GM18499 (cell line): ENCODE measurements at regions not wholly inside any gene's neighbourhood (a gene's known extent, or its start where the extent isn't known, plus 50 kb on each side); places are given as distances from the start of the nearest gene placed in this dataset.
"Not testable (repeated sequence)": the region's sequence is repeated elsewhere in the genome, so short reads cannot be mapped to it uniquely, and the experiment has no call there.

Experiments
- ATAC-seq: cut with Tn5 transposase; IDR thresholded peaks from one replicate; pipeline ENCODE4 v1.9.1; 2021; ENCODE audit warnings: moderate number of reproducible peaks; ENCODE audit not compliant: insufficient read depth, unreplicated experiment

DNA sequence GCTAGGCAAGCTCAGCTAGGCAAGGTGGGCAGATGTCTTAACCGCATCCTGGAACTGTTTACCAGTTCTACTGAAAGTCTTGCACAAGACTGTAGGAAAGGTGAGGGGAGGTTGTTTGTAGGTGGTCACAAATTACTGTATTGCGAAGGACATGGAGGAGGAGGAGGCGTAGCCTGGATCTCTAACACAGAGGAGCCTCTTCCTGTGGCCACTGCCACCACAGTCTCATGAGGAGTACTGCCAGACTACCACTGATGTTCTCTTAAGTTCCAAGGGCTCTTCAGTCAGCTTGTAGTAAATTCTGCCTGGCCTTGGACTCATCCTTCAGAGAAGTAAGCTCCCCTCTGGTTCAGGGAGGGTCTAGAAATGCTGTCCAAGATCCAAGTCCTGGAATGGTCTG lies 258.6 kb downstream of the FAT4 start:
- ATAC-seq = no peak

DNA sequence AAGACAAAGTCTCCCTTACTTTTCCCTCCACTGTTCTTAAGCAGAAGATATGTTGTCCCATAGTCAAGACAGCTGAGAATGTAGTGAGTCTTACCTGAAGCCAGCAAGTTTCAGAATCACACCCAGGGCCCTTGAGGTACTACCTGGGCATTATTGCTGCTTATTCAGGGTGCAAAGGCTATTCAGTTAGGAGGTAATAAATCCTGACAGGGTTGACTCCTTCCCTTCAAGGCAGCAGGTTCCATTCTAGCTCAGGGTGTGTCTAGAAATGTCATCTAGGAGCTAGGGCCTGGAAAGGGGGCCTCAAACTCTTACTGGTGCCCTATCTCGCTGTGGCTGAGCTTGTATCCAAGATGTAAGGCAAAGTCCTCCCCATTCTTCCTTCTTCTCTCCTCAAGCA lies 259.0 kb downstream of the FAT4 start:
- ATAC-seq = no peak

DNA sequence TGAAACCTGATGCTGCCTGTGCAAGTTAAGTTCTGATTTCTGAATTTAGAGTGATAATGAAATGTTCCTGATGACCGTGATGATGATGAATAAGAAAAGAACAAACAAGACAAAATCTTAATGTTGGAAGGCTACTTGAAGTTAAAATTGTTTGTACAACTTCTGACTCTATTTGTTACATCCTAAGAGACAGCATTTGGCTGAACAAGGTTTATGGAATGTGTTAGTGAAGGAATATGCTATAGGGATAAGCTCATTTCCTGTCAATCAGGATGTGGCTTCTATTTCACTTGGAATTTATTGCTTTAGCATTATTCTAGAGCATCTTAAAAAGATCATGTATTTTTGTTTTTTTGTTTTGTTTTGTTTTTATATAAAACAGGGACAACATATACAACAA lies 267.5 kb downstream of the FAT4 start:
- ATAC-seq = no peak

DNA sequence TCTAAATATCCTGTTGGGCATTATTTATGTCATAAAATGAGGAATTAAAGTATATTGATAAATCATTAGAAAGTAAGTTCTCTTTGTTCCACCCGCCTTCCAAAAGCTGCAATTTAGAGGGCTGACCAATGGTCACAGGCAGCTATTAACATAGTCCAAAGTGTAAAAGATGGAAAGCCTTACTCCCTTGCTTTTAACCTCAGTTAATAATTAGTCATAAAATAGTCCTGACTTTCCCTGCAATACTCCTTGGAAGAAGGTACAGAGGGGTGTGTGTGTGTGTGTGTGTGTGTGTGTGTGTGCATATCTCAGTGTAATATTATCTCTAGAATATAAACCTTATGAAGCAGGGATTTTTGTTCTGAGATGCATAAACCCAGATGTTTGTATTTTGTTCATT lies 275.4 kb downstream of the FAT4 start:
- ATAC-seq = no peak

DNA sequence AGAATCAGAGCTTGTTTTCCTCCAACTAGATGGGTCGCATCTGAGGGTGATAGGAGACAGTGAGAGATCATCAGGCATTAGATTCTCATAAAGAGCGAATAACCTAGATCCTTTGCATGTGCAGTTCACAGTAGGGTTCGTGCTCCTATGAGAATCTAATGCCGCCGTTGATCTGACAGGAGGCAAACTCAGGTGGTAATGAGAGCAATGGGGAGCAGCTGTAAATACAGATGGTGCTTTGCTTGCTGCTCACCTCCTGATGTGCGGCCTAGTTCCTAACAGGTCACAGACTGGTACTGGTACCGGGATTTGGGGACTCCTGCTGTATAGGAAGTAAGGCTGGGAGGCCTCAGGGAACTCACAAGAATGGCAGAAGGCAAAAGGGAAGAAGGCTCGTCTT lies 276.5 kb downstream of the FAT4 start:
- no peak for ATAC-seq

DNA sequence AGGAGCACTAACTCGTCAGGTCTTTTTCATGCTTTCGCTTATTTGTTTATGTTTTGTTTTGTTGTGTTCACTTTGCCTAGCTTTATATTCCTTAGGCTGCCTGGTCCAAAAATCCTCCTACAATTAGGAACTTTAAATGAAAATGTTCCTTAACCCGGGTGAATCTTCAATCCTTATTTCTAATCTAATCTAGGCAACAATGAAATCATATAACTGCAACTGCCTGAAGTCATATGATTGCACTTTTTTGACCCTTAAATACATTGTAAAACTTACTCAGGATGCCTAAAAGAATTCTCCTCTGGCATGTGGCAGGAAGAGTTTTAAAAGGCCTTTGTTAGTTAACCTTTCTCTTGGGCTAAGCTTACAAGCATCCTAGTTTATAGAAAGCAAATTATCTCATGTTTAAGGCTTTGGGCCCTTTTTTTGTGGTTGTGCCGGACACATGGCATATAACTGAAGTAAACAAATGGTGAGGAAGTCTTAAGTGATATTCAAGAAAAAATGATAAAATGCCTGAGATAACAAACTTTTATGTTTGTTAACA lies 279.4 kb downstream of the FAT4 start:
- no peak for ATAC-seq

DNA sequence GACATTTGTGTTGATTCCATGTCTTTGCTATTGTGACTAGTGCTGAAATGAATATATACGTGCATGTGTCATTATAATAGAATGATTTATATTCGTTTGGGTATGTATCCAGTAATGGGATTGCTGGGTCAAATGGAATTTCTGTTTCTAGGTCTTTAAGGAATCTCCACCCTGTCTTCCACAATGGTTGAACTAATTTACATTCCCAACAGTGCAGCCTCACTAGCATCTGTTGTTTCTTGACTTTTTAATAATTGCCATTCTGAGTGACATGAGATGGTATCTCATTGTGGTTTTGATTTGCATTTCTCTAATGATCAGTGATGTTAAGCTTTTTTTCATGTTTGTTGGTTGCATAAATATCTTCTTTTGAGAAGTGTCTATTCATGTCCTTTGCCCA lies 291.2 kb downstream of the FAT4 start:
- not testable (repeated sequence) for ATAC-seq

DNA sequence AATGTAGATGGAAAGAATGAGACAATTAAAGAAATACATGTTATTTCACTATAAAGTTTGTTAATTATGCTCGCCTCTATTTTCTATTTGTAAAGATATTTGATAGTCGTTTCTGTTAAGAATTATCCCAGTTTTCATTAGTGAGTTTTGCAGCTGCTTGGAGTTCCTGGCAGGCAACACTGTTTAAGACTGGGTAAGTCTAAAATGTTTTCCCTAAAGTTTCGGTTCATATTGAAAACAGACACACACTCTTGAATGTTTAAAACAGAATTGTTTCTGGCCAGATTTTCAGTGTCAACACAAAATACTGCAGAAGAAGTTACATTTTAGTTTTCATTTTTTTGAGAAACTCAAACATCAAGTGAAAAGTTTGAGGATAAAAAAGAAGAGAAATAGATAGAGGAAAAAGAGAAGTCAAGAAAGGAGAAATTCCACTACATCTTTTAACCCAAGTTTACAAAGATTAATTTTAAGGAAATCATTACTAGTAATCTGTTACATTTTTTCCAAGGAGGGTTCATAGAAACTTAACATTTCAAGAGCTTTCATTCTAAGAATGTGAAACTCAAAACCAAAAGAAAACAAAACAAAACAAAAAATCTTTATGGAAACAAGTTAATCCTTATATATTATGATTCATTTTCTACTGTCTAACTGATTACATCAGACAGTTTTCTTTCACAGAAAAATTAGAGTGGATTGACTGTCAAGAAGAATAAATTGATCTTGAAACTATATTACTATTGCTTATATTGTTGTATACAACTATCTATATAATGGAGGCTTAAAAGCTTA lies 305.5 kb downstream of the FAT4 start:
- ATAC-seq = no peak

DNA sequence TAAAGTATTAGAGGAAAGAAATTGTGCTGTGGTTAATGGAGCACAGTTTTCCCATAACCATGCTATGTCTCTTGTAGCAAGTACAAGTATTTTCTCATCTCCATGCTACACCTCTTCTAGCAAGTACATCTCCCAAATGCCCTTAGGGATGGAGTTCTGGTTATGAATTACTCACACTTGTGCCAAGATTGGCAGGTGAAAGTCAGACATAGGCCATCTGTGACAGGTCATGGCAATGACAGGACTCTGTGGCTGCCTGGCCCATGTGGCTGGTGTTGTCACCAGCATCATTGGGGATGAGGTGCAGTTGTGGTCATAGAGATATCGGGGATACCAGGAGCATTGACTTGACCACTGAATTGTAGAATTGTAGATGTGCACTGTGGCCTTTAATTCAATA lies 310.2 kb downstream of the FAT4 start:
- ATAC-seq = no peak

DNA sequence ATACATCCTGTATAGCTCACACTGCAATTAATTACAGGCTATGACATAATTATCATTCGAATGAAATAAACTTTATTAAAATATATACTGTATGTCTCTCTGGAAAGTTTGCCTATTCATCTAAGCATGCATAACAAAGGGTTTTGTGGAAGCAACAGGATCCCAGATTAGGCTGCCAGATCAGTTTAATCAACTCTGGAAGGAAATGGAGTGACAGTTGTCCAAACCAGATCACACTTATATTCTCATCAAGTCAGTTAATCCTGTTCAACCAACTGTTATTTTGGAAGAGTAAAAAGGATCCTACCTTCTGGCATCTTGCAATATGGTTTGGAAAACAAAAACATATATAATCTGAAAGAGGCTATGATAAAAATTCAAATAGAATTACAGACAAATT lies 312.2 kb downstream of the FAT4 start:
- ATAC-seq = no peak

DNA sequence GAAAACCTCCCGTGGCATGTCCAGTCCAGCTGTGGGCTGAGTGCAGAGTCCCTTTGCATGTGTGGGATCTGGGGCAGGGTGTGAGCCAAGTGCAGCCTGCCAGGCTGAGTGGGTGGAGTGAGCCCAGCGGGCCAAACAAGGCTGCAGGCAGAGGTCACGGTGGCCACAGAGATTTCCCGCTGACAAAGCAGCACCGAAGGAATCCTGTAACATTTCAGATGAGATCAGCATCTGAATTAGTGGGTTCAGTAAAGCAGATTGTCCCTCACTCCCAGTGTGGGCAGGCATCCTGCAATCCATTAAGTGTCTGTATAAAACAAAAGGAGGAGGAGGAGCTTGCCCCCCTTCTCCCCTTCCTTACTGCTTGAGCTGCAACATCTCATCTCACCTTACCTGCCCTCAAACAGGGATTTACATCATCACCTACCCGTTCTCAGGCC lies 324.4 kb downstream of the FAT4 start:
- no peak for ATAC-seq

DNA sequence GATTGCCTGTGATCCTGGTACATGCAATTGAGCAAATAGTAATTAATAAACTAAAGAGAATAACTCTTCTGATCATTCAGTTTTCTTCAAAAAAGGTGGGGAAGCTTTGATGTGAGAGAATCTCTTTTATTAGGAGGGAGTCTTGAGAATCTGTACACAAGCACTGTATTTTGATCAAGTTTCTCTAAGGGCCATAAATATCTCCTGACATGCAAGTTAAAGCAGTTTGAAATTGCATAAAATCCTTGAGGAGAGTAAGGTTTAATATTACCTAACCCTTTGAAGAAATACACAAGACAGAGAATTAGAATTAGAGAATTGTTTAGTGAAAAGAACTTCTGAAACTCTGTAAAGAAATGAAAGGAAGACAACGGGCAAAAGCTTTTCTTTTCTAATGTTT lies 326.9 kb downstream of the FAT4 start:
- no peak for ATAC-seq

DNA sequence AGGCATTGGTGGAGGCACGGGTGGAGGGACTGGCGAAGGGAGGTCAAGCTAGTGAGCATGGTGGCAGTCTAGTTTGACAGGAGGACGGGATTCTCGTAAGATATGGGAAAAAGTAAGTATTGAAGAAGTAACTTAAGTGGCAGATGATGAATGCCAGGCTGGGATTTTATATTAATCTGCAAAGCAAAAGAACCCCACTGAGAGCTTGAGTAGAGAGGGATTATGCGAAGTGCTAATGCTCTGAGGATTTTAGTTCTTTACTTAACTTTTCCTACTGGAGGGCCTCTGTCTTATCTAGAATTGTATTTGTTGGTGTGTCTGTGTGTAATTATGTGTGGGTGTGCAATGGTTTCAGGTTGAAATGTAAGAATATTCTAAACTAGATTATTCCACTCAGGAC lies 327.9 kb downstream of the FAT4 start:
- ATAC-seq = no peak

DNA sequence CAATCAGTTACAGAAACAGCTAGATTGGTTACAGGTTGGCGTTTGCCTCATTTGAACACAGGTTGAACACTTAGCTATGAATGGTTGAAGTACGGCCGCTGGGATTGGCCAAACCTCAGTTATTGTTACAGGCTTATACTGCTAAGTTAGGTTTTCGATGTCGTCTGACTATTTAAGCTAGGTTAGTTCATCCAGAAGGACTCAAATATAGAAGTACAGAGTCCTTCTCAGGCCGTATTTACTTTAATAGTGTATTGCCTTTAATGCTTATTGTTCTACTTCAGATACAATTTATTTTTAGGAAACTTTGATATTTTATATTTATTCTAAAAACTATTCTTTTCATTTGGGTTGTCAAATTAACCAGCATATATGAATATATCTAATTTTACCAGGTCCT lies 334.7 kb downstream of the FAT4 start:
- no peak for ATAC-seq

DNA sequence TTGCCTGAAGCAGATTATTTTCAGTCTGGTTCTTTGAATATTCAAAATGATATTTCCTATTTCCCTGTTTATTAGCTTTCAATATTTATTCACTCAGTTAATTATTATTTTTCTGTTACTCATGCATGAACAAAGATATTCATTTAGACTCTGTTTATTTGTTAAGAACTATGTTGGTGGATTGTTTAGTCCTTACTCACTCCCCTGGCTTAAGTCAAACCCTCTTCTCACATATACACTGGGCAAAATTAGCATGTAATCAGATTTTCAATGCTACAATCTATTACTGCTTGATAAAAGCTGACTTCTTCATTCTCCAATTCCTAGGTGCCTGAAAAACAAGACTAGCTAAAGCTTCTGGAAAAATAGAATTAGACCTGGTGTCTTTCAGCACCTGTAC lies 335.8 kb downstream of the FAT4 start:
- no peak for ATAC-seq

DNA sequence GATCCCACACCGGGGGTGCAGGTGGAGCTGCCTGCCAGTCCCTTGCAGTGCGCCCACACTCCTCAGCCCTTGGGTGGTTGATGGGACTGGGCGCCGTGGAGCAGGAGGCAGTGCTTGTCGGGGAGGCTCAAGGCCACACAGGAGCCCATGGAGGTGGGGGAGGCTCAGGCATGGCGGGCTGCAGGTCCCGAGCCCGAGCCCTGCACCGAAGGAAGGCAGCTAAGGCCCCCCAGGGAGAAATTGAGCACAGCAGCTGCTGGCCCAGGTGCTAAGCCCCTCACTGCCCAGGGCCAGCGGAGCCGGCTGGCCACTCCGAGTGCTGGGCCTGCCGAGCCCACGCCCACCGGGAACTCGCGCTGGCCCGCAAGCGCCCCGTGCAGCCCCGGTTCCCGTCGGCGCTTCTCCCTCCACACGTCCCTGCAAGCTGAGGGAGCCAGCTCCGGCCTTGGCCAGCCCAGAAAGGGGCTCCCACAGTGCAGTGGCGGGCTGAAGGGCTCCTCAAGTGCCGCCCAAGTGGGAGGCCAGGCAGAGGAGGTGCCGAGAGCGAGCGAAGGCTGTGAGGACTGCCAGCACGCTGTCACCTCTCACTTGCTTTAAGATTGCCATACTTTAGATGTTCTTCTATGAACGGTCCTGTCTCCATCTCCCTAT lies 337.1 kb downstream of the FAT4 start:
- ATAC-seq = not testable (repeated sequence)

DNA sequence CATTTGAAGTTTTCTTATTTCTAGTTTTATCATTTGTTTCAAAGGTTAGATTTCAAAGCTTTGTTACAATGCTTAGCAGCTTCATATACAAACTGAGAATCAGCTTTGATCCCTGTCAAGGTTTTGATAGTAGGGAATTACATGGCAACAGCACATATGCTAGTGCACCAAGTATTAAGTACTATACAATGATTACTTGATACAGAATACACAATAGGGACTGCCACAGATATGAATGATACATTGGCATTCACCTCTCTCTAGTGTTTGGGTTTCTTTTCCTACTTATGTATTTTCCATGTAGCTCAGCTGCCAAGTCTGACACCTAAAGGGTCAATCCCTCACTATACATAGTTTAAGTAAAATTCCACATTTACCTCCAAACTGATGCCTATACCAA lies 344.0 kb downstream of the FAT4 start:
- ATAC-seq = no peak

DNA sequence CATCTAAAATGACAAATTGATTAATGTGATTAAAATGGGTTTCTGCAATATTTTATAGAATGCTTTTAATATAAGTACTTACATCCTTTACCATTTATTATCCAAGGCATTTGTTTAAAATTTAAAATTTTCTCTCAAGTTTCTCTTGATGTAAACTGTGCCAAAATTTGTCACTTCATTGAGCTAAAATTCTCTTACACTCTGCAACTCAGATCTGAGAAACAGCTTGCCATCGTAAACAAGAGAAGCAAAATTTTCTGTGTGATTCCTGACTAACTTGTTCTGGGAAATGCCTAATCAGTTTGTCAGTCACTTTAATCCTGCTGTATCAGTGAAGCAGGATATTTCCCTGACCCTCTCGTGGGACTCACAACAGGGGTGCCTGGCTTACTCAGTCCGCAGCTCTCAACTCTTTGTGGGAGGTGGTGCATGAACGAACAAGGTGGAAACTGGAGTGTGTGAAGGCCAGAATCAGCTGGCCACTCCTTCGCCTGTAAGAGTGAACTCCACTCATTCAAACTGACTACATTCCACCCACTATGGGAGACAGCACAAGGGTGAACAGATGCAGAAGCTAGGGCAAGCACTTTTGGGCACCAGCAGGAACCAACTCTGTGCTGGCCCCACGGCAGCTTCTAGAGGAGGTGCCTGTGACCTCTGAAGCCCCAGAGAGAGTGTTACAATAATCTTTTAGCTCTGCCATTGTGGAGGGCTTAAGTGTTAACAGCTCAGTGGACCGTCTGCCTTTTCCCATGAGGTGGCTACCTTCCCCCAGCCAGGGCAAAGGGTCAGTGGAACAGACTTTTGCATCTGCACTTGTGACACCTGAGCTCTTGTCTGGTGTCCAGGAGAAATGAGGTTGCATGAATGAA lies 349.4 kb downstream of the FAT4 start:
- no peak for ATAC-seq

DNA sequence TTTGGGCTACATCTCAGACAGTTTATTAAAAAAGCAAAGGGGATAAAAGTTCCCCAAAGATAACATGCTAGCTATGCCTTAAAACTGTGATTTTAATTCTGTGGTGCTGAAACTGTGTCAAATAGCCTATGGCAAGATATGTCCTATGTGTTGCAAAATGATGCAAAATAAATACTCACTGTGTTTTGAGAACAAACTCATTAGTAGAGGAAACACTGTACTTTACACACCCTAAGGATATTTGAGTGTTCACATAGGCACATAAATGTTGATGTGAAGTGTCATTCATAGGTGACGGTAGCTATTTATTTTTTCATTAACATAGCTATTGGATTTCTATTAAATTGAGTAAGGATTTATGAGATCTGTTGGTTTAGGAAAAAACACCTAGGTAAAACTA lies 351.9 kb downstream of the FAT4 start:
- no peak for ATAC-seq

DNA sequence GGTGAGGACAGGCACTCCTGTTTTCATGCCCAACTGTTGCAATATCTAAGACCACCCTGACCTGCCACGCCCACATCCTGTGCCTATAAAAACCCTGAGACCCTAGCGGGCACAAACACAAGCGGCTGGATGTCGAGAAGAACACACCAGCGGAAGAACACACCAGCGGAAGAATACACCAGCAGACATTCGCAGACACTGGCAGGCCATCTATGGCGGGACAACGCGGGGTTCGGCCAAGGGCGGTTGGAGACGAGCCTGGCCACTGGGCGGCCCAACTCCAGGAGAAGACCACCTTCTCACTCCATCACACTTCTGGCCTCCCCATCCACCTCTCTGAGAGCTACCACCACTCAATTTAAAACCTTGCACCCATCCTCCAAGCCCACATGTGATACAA lies 361.4 kb downstream of the FAT4 start:
- no peak for ATAC-seq

DNA sequence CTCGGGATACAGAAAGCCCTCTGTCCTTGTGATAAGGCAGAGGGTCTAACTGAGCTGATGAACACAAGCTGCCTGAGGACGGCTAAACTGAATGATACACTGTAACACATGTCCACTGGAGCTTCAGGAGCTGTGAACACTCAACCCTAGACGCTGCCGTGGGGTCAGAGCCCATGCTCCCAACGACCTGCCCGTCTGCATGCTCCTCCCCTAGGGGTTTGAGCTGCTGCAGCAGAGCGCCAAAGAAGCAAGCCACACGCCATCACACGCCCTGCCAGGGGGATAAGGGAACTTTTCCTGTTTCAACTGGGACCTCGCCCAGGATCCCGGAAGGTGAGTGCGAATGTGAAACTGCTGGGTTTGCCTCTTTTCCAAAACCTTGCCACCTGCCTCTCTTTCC lies 361.8 kb downstream of the FAT4 start:
- ATAC-seq = no peak
